GM18861 (cell line): ENCODE measurements at regions not wholly inside any gene's neighbourhood (a gene's known extent, or its start where the extent isn't known, plus 50 kb on each side); places are given as distances from the start of the nearest gene placed in this dataset.
"Not testable (repeated sequence)": the region's sequence is repeated elsewhere in the genome, so short reads cannot be mapped to it uniquely, and the experiment has no call there.

Experiments
- ATAC-seq: cut with Tn5 transposase; IDR thresholded peaks from one replicate; pipeline ENCODE4 v1.9.1; 2021; ENCODE audit not compliant: unreplicated experiment

DNA sequence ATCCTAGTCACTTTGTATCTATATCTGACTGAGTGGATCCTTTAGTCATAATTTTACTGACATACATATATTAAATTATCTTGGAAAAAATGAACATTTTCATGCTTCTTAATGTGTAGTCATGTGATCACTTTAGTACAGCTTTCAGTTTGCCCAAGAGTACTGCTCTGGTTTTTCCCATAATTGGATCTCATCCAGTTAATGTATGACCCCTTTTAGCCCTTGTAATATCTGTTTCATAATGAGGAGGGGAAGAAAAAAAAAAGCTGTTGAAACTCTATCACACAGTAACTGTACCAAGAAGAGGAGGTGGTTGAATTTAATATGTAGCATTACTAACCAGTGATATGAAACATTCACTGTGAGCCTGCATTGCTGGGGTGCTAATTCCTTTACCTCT is 328.7 kb downstream of the PTPRC start:
- ATAC-seq, result no peak

DNA sequence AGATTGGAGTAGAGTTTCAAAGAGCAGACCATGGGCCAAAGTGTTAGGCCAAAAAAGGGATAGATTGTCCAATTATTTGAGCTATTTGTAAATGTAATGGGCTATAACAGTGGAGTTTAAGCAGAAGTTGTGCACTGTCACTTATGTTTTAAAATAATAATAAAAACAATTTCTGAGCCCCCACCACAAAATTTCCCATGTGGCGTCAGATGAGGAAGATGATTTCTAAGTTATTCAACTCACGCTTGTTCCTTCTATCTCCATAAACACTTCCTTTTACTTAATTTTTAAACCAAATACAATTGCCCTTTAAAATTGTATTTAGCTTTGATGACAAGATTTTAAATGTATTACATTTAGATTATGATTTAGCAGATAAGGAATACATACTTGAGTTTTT is 330.0 kb downstream of the PTPRC start:
- no peak for ATAC-seq

DNA sequence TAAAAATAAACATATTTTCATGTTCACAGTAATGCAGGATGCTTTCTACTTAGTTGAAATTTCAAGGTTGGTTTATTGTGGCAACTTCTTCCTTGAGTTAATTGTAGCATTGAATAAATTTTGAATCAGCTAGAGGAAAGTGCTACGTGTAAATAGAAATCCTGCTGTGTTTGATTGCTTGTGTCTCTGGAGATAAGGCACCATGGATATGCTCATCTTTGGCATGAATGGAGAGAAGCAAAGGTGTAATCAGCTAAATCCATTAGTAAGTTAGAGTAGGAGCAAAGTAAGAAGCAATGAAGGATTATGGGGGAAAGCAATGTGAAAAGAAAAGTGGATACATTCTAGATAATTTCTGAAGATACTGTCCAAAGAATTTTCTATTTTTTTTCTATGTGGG is 331.1 kb downstream of the PTPRC start:
- no peak for ATAC-seq

DNA sequence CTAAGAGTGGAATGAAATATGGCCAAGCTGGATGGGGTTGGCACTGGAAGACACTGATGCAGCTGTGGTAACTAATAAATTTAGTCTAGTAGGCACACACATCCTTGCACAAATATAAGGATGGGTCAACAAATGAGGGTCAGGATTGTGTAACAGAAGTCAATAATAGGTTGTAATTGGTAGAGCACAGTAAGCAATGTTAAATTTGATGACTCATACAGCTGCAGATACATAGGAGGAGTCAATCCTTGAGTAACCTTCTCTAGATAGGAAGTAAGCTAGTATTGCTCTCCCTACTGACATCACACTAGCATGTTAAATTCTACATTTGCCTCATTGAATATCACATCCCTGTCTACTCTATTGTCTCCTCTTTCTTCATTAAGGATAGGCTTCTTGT is 332.1 kb downstream of the PTPRC start:
- ATAC-seq, result no peak

DNA sequence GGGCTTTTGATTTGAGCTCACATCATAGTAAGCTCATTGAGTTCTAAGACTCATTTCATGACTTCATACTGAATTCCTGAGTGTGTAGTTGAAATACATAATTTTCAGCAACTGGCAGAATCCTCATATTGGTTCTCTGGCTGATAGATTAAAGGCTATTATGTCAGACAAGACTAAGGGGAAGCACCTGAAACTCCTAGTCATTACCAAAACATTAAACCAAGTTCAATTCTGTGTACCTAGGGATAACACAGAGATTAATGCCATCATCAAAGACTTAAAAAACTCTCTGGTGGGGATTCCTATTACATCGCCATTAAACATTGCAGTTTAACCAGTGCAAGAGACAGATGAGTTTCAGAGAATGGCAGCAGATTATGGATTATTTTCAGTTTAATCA is 339.1 kb downstream of the PTPRC start:
- ATAC-seq, result no peak

DNA sequence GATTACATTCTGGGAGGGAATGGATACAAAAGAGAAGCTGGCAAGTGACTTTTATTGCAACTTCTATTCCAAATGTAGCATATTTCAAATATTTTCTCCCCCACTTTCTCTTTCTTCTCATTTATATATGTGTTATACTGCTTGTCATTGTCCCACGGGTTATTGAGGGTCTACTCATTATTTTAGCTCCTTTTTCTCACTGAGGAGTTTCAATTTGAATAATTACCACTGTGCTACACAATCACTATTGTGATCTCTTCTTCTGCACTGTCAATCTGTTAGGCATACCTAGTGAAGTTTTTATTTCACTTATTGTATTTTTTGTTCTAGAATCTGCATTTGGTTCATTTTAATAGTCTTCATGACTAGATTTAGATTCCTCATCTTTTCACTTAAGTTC is 339.7 kb downstream of the PTPRC start:
- no peak for ATAC-seq

DNA sequence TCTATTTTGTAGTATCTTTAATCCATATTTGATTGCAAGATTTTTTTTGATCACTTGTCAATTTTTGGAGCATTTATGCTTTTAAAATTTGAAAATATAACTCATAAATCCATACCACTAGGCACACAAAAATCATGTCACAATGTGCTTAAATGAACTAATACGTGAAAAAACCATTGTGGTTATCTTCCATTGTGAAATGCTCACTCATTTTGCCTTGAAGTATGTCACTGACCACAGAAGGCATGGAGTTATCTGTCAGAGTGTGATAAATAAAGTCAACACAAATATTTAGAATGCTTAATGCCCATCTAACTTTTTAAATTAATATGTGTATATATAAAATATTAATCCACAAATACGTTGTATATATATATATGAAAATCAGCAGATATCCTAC is 347.2 kb downstream of the PTPRC start:
- no peak for ATAC-seq

DNA sequence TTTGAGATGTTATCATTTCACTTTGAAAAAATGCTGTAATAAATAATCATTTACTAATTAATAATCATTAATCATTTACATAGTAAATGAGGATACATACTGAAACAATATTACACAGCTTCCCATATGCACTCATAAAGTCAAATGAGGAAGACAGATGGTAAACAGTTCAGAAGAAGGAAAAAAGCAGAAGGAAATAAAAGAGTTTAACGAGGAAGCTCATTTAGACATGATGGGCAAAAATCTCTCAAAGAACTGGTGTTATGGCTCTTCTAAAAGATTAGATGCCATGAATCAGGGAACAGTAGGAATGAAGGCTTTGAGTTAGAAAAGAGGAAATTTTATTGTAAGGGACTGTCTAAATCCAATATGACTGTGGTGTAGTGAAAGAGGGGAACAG is 347.6 kb downstream of the PTPRC start:
- ATAC-seq, result no peak

DNA sequence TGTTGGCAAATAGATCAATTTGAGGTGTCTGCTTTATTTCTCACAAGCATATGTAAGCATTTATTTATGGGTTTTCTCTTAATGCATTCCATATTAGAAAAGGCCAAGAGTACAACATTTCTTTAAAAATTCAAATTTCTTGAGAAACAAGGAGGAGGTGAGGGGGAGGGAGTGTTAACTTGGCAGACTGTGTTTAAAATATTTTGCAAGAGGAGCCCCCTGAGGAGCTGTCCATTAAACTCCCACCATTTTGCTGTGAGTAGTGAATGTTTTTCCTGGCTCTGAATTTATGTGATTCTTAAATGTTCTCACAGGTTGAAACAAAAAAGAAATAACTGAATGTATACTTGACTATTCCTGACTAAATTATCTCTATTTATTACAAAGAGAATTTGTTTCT is 363.8 kb downstream of the PTPRC start:
- ATAC-seq, result no peak

DNA sequence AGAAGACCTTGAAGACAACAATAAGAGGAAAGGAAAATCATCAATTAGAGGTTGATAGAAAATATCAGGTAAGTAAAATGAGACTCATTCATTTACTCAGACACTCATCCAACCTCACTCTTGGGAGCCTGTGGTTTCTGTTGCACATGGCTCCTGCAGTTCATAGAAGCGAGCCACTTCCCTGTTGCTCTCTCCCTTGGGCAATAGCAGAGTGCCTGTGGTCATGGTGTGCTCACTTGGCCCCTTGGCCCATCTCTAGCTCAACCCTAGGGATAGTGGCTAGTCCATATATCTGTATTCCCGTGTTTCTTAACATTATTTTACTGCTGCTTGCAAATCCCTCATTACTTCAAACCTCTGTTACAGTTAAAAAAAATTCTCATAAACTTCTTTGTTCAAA is 368.6 kb downstream of the PTPRC start:
- no peak for ATAC-seq

DNA sequence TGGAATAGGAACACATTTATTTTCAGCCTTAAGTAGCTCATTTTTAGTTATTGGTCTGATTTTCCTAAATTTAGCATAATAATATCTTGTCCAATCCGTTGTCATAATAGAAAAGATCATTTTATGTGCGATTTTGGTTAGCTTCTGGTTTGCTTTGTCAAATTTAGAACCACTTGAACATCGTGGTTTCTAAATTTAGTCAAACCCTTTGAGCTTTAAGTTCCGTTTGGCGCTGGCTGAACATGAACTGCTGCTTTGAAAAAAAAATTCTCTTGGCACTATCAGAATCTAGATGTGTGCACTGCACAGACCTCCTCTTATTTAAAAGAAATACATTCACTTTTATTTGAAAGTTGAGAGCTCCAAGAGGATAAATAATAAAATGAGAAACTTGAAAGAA is 370.6 kb downstream of the PTPRC start:
- ATAC-seq, result peak; percentile 60

DNA sequence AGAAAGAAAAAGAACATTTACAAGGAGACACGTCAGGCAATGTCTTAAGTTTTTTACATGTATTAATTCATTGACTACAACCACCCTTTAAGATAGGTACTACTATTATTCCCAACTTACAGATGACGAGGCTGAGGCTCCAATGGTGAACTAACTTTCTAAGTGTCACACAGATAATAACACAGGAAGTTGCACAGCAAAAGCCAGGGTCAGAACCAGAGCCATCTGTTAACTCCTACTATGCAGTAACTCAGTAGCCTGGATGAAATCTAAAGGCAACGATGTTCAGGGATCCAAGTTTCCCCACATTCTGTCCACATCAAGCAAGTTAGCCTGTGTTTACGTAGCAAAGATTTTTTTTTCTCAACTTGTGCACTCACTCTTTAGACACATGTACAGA is 371.7 kb downstream of the PTPRC start:
- no peak for ATAC-seq

DNA sequence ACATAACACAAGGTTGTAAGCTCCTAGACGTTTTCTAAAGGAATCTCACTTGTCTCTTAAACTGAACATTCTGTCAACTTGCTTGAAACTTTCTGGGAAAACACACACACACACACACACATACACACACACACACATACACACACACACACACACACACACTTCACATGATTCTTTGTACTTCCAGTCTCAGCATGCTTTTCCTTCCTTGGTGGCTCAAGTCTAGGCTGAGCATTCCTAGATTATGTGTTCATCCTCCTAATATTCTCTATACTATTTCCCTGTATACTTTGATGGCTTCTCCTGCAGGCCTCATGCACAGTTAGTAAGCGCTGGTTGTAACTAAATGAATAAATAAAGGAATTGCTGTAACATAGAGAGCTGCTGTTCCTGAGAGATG is 372.1 kb downstream of the PTPRC start:
- ATAC-seq, result no peak

DNA sequence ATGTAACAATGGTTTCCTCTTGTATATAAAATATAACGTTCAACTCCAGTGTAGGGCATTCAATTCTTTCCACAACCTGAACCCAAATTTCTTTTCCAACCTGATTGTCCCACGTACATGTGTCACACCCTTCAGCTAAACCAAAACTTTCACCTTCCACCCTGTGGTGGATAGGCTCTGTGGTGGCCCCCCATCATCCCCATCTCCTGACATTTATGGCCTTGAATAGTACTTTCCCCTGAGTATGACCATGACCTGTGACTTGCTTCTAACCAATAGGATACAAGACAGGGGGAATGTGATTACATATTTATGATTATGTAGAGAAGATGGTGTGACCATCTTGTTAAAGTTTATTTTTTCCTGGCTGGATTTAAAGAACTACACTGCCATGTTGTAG is 377.0 kb downstream of the PTPRC start:
- ATAC-seq, result no peak

DNA sequence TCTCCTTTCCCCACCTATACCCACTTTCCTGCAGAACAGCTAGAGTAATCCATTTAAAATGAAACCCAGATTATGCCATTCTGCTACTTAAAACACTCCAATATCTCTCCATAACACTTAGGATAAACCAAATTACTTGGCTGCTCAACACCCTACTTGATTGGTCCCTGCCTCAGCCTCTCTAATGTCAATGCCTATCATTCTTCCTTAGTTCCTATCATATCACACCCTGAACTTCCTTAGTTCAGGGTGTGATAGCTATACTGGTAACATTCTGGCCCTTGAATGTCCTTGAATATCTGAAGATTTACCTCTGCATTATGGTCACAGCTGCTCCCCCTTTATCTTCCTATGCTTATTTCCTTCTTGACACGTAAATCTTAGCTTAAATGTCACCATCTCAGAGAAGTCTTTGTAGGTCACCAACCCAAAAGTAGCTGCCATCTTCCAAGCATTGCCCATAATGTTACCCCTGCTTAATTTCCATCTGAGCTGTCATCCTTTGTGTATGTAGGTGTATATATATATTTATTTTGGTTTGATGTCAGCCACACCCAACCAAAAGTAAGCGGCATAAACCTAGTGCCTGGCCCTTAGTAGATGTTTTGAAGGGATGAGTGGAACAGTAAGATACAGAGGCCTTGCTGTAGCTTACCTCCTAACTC is 379.8 kb downstream of the PTPRC start:
- no peak for ATAC-seq

DNA sequence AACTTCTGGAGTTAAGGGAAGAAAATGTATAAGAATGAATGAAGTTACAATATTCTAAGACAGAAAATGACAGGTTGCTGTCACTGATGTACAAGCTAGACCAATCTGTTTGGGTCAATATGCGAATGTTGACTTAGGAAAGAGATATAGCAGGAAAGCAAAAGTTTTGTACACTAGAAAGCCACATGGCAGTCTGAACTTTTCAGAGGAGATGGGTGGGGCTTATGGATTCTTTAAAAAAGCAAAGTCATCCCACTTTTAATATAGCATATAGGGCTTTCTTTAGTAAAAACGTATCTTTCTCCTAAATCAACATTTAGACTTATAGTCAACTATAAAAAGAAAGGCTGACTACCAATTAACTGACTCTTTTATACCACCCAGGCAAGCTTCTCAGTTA is 381.2 kb downstream of the PTPRC start:
- no peak for ATAC-seq

DNA sequence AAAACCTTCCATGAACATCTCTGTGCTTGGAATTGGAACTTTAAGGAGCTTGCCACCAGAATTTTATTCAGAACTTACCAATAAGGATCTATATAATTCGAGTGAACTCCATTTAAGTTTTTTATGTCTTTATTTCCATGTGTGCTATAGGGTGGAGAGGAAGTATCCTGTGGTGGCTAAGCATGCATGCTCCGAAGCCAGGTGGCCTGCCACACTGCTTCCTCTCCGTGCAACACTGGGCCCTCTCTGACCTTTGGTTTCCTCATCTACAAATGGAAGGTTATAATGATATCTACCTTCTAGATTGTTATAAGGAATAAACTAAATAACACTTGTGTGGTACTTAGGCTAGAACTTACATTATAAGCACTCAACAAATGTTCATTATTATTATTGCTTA is 382.1 kb downstream of the PTPRC start:
- ATAC-seq, result no peak

DNA sequence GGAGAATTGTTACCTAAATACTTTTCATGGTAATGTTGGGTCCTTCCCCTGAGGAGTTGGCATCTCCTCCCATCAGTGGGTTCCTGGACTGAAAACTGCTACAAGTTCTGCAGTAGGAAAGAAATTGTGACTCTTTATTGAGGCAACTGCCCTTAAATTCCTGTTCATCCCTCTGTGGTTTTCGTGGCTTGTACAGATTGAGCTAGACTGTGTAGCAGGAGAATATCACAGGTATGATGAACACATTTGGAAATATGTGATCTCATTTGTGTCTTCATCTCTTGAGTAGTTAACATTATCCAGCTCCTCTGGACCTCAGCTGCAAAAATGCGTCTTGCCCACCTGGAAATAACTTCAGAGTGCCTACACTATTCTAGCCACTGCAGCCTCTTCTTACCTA is 390.6 kb downstream of the PTPRC start:
- no peak for ATAC-seq

DNA sequence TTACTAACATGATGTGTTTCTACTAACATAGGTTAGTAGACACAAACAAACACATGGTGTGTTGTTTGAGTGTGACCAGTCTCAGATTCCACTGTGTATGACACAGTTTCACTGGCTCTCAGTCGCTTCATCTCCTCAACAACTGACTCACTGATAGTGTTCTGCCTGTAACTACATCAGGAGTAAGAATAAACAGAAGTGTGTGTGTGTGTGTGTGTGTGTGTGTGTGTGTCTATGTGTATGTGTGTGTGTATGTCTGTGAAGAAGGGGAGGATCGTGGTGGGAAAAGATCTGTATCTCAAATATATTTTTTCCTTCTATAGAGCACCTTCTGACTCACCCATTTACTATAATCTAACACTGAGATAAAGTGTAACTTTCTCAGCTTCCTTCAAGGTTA is 391.0 kb downstream of the PTPRC start:
- no peak for ATAC-seq

DNA sequence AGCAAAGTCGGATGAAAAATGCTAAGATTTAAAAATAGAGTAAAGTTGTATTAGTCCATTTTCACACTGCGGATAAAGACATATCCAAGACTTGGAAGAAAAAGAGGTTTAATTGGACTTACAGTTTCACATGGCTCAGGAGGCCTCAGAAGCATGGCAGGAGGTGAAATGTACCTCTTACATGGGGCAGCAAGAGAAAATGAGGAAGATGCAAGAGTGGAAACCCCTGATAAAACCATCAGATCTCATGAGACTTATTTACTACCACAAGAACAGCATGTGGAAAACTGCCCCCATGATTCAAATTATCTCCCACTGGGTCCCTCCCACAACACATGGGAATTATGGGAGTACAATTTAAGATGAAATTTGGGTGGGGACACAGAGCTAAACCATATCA is 391.7 kb downstream of the PTPRC start:
- not testable (repeated sequence) for ATAC-seq

DNA sequence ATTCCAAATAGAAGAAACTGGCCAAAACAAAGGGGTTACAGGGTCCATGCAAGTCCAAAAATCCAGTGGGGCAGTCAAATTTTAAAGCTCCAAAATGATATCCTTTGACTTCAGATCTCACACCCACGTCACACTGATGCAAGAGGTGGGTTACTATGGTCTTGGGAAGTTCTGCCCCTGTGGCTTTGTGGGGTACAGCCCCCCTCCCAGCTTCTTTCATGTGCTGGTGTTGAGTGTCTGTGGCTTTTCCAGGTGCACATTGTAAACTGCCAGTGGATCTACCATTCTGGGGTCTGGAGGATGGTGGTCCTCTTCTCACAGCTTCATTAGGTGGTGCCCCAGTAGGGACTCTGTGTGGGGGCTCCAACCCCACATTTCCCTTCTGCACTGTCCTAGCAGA is 392.3 kb downstream of the PTPRC start:
- not testable (repeated sequence) for ATAC-seq

DNA sequence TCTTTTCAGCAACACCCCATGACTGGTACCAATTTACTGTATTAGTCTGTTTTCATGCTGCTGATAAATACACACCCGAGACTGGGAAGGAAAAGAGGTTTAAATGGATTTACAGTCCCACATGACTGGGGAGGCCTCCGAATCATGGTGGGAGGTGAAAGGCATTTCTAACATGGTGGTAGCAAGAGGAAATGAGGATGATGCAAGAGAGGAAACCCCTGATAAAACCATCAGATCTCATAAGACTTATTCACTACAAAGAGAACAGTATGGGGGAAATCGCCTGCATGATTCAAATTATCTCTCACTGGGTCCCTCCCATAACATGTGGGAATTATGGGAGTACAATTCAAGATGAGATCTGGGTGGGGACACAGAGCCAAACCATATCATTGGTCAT is 393.6 kb downstream of the PTPRC start:
- ATAC-seq, result not testable (repeated sequence)

DNA sequence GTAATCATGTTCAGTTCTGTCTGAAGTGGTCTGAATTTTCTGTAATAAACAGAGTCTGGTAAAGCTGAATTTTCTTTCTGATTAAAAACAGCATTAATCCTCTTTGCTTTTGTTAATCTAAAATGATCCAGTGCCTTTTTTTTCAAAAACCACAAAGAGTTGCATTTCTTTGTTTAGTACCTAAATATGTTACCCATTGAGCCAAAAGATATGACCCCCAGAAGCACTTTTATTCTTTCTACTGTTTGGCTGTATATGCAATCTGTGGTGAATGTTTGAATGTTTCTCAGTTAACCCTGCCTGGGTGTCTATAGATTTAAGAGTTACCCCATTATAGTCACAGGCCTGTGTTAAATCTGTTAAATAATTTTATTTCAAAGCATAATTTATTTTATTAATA is 394.8 kb downstream of the PTPRC start:
- ATAC-seq, result no peak

DNA sequence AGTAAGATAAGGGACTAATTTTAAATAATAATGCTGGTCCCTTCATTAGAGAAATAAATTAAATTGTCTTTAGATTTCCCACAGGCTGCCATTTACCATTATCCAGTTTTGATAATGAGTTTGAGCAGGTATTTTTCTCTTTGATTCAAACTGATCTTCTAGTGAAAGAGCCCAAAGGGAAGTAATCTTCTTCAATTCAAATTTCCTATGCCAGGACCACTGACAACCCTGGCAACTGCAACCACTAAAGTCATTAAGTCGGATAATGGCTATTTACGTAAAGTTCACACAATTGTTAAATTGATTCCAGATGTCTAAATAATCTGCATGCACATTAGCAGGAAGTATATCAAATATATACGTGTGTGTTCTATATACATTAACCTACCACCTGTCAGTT is 399.3 kb downstream of the PTPRC start:
- ATAC-seq, result no peak
